ENCODE measurements at regions not wholly inside any gene's neighbourhood (a gene's known extent, or its start where the extent isn't known, plus 50 kb on each side); places are given as distances from the start of the nearest gene placed in this dataset.

DNA sequence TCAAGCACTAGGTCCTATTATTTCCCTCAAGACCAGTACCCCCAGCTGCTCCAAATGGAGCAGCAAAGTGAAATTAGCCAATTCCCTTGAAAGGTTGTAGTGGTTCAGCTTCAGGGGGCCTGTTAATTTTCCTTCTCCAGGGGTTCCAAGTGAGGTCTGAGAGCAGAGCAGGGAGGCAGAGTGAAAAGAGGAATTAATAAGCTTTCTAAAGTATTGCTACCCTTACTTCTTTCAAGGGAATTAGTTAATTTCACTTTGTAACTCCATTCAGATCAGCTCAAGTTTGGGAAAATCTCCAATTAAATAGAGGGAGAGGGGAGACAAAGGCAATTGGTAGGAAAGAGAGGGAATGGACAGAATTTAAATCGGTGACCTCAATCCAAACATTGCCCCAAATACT, 78.7 kb upstream of the SLC7A11 start:
- no peak for TF ChIP-seq EZH2phosphoT487 (IDR thresholded peaks at IDR 0.05; ENCODE audit: borderline replicate concordance, low read length)
- TF ChIP-seq, protein P1, sequence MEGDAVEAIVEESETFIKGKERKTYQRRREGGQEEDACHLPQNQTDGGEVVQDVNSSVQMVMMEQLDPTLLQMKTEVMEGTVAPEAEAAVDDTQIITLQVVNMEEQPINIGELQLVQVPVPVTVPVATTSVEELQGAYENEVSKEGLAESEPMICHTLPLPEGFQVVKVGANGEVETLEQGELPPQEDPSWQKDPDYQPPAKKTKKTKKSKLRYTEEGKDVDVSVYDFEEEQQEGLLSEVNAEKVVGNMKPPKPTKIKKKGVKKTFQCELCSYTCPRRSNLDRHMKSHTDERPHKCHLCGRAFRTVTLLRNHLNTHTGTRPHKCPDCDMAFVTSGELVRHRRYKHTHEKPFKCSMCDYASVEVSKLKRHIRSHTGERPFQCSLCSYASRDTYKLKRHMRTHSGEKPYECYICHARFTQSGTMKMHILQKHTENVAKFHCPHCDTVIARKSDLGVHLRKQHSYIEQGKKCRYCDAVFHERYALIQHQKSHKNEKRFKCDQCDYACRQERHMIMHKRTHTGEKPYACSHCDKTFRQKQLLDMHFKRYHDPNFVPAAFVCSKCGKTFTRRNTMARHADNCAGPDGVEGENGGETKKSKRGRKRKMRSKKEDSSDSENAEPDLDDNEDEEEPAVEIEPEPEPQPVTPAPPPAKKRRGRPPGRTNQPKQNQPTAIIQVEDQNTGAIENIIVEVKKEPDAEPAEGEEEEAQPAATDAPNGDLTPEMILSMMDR (IDR thresholded peaks at IDR 0.05; ENCODE audit: low read depth, low read length, poor library complexity, severe bottlenecking) = no peak
- no peak overlapping the region for H3K4me3 ChIP-seq (ENCODE audit: low read length)
- no peaks in the 10 kb centered on the region for H3F3A ChIP-seq (ENCODE audit: control insufficient read depth, insufficient read depth)
- no peaks in the 10 kb centered on the region for H3K9me3 ChIP-seq (ENCODE audit: control insufficient read depth, insufficient read depth, low read length)
- H3K4me1 ChIP-seq (ENCODE audit: control insufficient read depth, low read length) = no peaks in the 10 kb centered on the region
- H3K27me3 ChIP-seq (ENCODE audit: control insufficient read depth, low read length) = no peaks in the 10 kb centered on the region
- no peak overlapping the region for H3K27ac ChIP-seq (ENCODE audit: low read depth, low read length)
- H3K4me2 ChIP-seq (ENCODE audit: low read length) = no peak overlapping the region
- H4K20me1 ChIP-seq (ENCODE audit: control insufficient read depth, insufficient read depth, low read depth, low read length) = no peaks in the 10 kb centered on the region
- no peaks in the 10 kb centered on the region for H3K79me2 ChIP-seq (ENCODE audit: control insufficient read depth, low read length)
- no peaks in the 10 kb centered on the region for H3K9me2 ChIP-seq (replicated peaks; ENCODE audit: control insufficient read depth, low read length)
- no peaks in the 10 kb centered on the region for H3K36me3 ChIP-seq (ENCODE audit: control insufficient read depth, low read length)

- Histone ChIP-seq H3K27me3 (ENCODE audit: control insufficient read depth, low read length) (no peaks in the 10 kb centered on the region), H3K4me2 (ENCODE audit: low read length) (no peak overlapping the region), H3K79me2 (ENCODE audit: control insufficient read depth, low read length) (no peaks in the 10 kb centered on the region), H4K20me1 (ENCODE audit: control insufficient read depth, insufficient read depth, low read depth, low read length) (no peaks in the 10 kb centered on the region), H3K9me3 (ENCODE audit: control insufficient read depth, insufficient read depth, low read length) (no peaks in the 10 kb centered on the region), H3K4me3 (ENCODE audit: low read length) (no peak overlapping the region), H3K4me1 (ENCODE audit: control insufficient read depth, low read length) (no peaks in the 10 kb centered on the region), H3K36me3 (ENCODE audit: control insufficient read depth, low read length) (no peaks in the 10 kb centered on the region), H3F3A (ENCODE audit: control insufficient read depth, insufficient read depth) (no peaks in the 10 kb centered on the region), H3K9me2 (replicated peaks; ENCODE audit: control insufficient read depth, low read length) (no peaks in the 10 kb centered on the region), H3K27ac (ENCODE audit: low read depth, low read length) (no peak overlapping the region)
- TF ChIP-seq EZH2phosphoT487 (IDR thresholded peaks at IDR 0.05; ENCODE audit: borderline replicate concordance, low read length) = no peak
- TF ChIP-seq, protein P1 (IDR thresholded peaks at IDR 0.05; ENCODE audit: low read depth, low read length, poor library complexity, severe bottlenecking) = no peak
These were observed 77.9 kb upstream of the SLC7A11 start for GRCh38 chr4:138320030-138320429.

- no peak for TF ChIP-seq EZH2phosphoT487 (IDR thresholded peaks at IDR 0.05; ENCODE audit: borderline replicate concordance, low read length)
- TF ChIP-seq, protein P1 (IDR thresholded peaks at IDR 0.05; ENCODE audit: low read depth, low read length, poor library complexity, severe bottlenecking) = no peak
- no peaks in the 10 kb centered on the region for H3K27me3 ChIP-seq (ENCODE audit: control insufficient read depth, low read length)
- no peaks in the 10 kb centered on the region for H3K9me3 ChIP-seq (ENCODE audit: control insufficient read depth, insufficient read depth, low read length)
- no peak overlapping the region for H3K4me3 ChIP-seq (ENCODE audit: low read length)
- H3F3A ChIP-seq (ENCODE audit: control insufficient read depth, insufficient read depth) = no peaks in the 10 kb centered on the region
- H3K79me2 ChIP-seq (ENCODE audit: control insufficient read depth, low read length) = no peaks in the 10 kb centered on the region
- no peaks in the 10 kb centered on the region for H3K4me1 ChIP-seq (ENCODE audit: control insufficient read depth, low read length)
- no peak overlapping the region for H3K4me2 ChIP-seq (ENCODE audit: low read length)
- no peaks in the 10 kb centered on the region for H3K9me2 ChIP-seq (replicated peaks; ENCODE audit: control insufficient read depth, low read length)
- H3K36me3 ChIP-seq (ENCODE audit: control insufficient read depth, low read length) = no peaks in the 10 kb centered on the region
- H3K27ac ChIP-seq (ENCODE audit: low read depth, low read length) = no peak overlapping the region
- H4K20me1 ChIP-seq (ENCODE audit: control insufficient read depth, insufficient read depth, low read depth, low read length) = no peaks in the 10 kb centered on the region
These were observed 75.1 kb upstream of the SLC7A11 start for GRCh38 chr4:138317175-138317748.

Data from DOHH2 (cell line).